Fibroblast of mammary gland (primary cell): ENCODE measurements at regions not wholly inside any gene's neighbourhood (a gene's known extent, or its start where the extent isn't known, plus 50 kb on each side); places are given as distances from the start of the nearest gene placed in this dataset.
"Not testable (repeated sequence)": the region's sequence is repeated elsewhere in the genome, so short reads cannot be mapped to it uniquely, and the experiment has no call there.

Source experiments
- DNase-seq: peaks from one replicate; pipeline ENCODE4 v3.0.0-alpha.2; 2010; ENCODE audit warnings: low read depth
- H3K4me3 ChIP-seq: 2 replicates; pipeline ENCODE4 v1.5.1; 2011; ENCODE audit warnings: low read depth, mild to moderate bottlenecking, low read length, moderate library complexity; ENCODE audit not compliant: control insufficient read depth
- CTCF ChIP-seq: conservative IDR thresholded peaks from 2 replicates; pipeline ENCODE4 v1.5.1; 2011; ENCODE audit warnings: low read depth, low read length, inconsistent platforms; ENCODE audit not compliant: control insufficient read depth, insufficient read depth

- no peak for TF ChIP-seq CTCF
- no peak overlapping the region for H3K4me3 ChIP-seq
- DNase-seq = no peak
These were observed 196.2 kb downstream of the SLC38A4 start for GRCh38 chr12:46629331-46630229.

GRCh38 chr12:46628176-46628575 lies 197.6 kb downstream of the SLC38A4 start:
- no peak for TF ChIP-seq CTCF

GRCh38 chr12:46627686-46628085 lies 198.1 kb downstream of the SLC38A4 start:
- no peak for DNase-seq
- H3K4me3 ChIP-seq = no peak overlapping the region
- no peak for TF ChIP-seq CTCF

More at GRCh38 chr12:46628176-46628575, 197.6 kb downstream of the SLC38A4 start:
- DNase-seq = no peak
- no peak overlapping the region for H3K4me3 ChIP-seq

GRCh38 chr12:46619474-46619873 lies 206.3 kb downstream of the SLC38A4 start:
- not testable (repeated sequence) for DNase-seq

GRCh38 chr12:46617737-46618136 lies 208.1 kb downstream of the SLC38A4 start:
- not testable (repeated sequence) for DNase-seq, H3K4me3 ChIP-seq

More at GRCh38 chr12:46619474-46619873, 206.3 kb downstream of the SLC38A4 start:
- H3K4me3 ChIP-seq = not testable (repeated sequence)

GRCh38 chr12:46617167-46617566 lies 208.6 kb downstream of the SLC38A4 start:
- DNase-seq = peak; percentile 88
- no peak for TF ChIP-seq CTCF
- H3K4me3 ChIP-seq = no peak overlapping the region

- no peak for TF ChIP-seq CTCF
- H3K4me3 ChIP-seq = no peak overlapping the region
- DNase-seq = no peak
These were observed 215.0 kb downstream of the SLC38A4 start for GRCh38 chr12:46610754-46611153.
